Hypothalamus (tissue), 51 donors: ENCODE measurements at regions not wholly inside any gene's neighbourhood (a gene's known extent, or its start where the extent isn't known, plus 50 kb on each side); places are given as distances from the start of the nearest gene placed in this dataset.

ENCODE experiments used
- DNase-seq, 51 donors: peaks; one replicate each; lab custom pipeline; 2025; lab: John Stamatoyannopoulos, UW

DNA sequence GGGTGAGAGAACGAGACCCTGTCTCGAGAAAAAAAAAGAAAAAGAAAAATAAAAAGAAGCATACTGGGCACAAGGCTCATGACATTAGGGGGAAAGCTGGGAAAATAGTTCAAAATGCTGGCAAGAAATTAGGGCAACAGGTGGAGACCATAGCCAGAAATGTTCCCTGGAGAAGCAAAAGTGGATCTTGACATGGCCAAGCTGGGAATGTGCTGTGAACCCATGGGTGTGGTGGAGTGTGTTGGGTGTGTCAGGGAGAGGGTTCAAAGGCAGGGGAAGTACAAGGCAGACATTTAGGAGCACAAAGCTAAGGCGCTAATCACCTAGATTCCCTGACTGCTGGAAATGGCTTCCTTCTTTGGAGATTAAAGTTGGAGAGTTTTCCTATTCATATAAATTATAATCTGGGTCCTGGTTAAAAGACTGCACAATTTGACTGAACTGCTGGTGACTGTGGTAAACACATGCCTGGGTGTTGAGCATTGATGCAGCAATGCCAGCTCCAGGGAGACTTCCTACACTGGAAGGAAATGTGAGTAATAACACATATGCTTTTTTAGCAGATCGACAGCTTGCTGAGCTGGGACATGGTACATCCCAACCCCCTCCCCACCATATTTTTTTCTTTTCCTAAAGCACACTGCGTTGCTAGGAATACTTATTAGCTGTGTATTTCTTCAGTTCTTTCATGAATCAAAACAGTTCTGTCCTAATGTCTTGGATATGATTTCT, 70.1 kb upstream of the ARHGAP21 start:
- peak in 1 of 51 donors; percentile 27 for DNase-seq

DNA sequence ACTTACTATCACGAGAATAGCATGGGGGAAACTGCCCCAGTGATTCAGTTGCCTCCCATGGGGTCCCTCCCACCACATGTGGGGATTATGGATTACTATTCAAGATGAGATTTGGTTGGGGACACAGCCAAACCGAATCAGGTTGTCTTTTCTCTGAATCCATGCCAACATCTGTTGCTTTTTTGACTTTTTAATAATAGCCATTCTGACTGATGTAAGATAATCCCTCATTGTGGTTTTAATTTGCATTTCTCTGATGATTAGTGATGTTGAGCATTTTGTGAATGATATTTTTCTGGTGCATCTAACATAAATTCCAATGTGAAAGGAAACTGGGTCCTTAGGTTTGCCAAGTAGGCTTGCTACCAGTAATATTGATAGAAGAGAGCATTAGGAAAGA, 69.0 kb upstream of the ARHGAP21 start:
- no peak for DNase-seq

DNA sequence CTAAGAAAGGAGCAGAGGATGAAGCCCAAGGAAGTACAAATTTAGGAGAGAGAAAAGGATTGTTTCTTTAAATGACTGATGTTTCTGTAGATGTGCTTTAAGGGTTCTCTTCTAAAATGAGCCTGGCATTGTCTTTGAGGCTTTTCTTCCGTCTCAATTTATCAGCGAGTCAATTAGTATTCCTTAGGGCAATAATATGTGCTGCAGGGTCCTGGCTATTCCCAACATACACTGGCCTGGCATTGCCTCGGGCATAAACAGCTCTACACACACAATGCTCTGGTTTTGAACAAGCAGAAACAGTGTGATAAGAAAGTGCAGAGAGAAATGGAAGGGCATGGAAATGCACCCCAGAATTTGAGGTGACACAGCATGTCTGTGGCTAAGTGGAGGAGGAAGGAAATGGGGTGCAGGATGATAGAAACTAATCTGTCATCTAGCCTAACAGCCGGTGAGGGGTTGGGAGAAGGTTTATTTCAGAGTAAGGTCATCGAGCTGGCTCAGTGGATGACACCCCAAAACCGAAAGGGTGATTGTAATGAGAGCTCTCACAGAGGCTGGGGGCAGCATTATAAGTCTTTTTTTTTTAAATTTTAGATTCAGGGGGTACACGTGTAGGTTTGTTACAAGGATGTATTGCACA, 67.5 kb upstream of the ARHGAP21 start:
- DNase-seq = peak in 2 of 51 donors; percentile 42 to 73

DNA sequence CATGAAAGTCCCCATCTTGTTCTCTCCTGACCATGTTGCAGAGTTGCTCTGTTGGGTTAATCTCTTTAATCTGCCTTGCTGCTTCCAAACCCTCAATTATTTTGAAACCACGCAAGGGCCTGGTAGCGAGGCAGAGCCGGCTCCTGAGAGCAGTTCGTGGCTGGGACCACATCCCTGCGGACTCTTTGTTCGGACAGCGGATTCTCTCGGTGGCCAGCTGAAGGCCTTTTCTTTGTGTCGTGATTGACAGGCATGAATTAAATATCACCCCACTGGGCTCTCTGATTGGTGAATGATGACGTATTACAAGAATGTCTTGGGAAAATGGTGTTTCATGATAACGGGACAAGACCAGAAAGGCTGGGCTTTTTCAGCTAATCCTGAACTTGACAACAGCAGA, 66.9 kb upstream of the ARHGAP21 start:
- peak in 44 of 51 donors; percentile 9 to 87 (median 52) for DNase-seq

DNA sequence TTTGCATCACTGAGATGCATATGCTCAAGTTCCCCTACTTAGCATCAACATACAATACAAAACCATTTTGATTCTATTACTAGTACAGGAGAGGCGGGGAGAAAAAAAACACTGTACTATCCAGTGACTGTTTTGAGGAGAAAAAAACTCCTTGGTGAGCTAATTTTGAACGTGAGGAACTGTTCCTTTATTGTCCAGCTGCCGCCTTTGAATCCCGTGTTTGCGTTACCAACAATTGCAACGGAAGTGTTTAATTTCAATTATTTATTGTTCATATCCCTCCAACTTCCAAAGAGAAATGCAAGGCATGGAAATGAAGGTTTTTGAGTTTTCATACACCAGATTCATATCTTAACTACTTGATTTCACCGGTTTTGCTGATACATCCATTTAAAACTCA, 66.4 kb upstream of the ARHGAP21 start:
- DNase-seq = peak in 1 of 51 donors; percentile 65

DNA sequence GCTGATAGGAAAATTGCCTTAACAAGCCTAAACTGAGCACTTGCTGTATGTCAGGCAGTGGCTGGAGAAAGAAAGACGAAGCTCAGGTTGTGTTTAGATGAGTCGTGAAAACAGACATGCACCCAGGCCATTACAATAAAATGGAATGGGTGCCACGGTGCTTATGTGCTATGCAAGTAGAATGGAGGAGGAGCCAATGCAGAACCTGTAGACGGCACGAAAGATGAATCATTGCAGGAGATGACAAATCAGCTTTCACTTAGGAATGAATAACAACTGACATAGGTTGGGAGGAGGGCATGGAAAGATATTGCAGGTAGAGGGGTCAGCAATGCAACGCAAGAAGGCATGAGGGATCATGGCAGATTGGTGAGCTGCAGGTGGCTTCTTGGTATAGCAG, 61.2 kb upstream of the ARHGAP21 start:
- DNase-seq = peak in 1 of 51 donors; percentile 32

DNA sequence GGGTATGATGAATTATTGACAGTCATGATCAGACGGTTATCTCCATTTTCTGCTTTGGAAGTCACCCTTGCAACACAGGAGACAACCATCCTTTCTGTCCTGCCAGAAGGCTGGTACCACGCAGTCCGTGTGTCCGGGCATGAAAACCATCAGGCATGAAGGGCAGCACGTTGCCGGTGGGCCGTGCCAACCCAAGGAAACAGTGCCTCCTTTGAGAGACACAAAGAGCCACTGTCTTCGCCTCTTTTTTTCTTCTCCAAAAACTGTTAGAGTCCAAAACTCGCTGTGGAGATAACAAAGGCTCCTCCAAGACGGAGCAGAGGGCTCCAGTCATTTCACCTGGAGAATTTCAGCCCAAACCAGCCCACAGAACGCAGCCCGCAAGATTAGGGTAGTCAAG, 60.4 kb upstream of the ARHGAP21 start:
- peak in 50 of 51 donors; percentile 4 to 96 (median 73) for DNase-seq

DNA sequence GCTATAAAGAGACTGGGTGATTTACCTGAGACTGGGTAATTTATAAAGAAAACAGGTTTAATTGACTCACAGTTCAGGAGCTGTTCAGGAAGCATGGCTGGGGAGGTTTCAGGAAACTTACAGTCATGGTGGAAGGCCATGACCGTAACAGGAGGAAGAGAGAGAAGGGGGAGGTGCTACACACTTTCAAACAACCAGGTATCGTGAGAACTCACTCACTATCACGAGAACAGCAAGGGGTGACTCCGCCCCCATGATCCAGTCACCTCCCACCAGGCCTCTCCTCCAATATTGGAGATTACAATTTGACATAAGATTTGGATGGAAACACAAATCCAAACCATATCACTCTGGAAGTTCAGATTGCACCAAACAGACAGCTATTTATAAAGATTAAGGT, 59.8 kb upstream of the ARHGAP21 start:
- no peak for DNase-seq

DNA sequence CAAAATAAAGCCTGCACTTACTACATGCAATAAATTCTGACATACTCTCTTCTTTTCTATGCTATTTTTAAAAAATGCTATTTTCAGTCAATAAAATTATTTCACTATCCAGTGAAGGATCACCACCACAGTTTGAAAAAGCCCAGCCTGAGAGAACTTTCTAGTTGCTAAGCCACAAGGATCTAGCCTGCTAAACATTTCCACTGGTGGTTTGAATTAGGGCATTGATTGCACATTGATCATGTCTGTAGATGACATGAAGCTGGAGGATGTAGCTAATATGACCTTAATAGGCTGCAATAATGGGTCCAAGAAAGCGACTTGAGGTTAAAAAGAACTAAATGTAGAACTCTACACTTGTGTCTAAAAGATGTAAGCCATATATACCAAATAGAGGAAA, 56.0 kb upstream of the ARHGAP21 start:
- DNase-seq = no peak

DNA sequence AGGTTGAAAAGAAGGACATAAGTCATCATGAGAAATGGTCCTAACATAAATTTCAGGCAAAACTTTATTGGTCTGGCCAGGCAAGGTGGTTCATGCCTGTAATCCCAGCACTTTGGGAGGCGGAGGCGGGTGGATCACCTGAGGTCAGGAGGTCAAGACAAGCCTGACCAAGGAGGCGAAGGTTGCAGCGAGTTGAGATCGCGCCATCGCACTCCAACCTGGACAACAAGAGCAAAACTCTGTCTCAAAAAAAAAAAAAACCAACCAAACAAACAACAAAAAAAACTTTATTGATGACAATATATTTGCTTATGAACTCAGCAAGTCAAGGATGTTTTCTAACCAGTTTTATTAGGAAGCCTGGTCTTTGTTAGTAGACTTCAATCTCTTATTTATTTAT, 54.6 kb upstream of the ARHGAP21 start:
- DNase-seq = no peak

DNA sequence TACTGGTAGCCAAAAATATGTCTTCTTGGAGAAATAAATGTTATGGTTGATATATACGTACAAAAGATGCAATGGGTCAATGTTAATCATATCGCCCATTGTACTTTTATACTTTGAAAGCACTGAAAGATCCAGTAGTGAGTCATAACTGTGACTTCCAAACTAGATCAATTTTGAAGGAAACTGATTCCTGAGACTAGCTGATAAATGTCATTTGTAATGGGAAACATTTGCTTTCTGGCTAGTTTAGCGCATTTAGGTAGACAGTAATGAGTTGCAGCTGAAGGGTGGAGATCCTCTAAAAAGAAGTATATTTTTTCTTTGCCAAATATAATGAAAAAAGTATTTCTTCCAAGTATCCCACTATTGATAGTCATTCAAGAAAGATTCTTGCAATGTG, 53.5 kb upstream of the ARHGAP21 start:
- no peak for DNase-seq

DNA sequence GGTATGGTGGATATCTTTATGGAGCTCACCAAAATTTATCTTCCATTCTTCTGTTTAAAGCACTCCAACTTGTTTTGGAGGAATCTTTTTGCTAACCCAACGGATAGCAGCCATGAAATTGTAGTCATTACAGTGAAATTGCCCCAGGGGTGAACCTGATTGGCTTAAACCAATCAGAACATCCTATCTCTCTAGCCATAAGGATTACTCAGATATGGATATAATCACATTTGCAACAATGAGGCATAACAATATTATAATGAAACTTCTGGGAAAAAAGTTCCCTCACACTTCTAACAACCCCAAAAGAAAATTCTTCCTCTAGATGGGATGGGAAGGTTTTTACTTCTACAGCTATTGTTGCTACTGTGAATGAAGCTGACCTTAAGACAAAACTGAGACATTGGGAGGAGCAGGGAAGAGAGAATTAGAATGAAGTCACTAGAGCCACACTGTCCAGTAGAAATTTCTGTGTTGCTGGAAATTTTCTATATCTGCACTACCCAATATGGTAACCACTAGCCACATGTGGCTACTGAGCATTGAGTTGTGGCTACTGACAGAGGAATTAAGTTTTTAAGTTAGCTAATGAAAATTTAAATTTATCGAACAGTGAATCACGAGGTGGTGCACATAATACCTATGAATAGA, 50.4 kb upstream of the ARHGAP21 start:
- no peak for DNase-seq
